CD14-positive monocyte (primary cell): ENCODE measurements at regions not wholly inside any gene's neighbourhood (a gene's known extent, or its start where the extent isn't known, plus 50 kb on each side); places are given as distances from the start of the nearest gene placed in this dataset.

Source experiments
- DNase-seq, 3 donors: peaks; one replicate each; pipeline ENCODE4 v3.0.0-alpha.2; 2011 to 2022
- H2AFZ ChIP-seq: 2 replicates; pipeline ENCODE4 v1.6.0; 2012; ENCODE audit warnings: mild to moderate bottlenecking, low read depth, low read length, inconsistent platforms; ENCODE audit not compliant: insufficient read depth, poor library complexity, severe bottlenecking
- H3K27ac ChIP-seq, 2 donors: 1 replicate in 1 of 2; 2 replicates in 1 of 2; pipeline ENCODE4 v1.5.1; 2012 to 2013; ENCODE audit warnings: low read length in 2 of 2, control low read depth in 1 of 2, inconsistent platforms in 1 of 2, low read depth in 1 of 2, mild to moderate bottlenecking in 1 of 2
- H3K27me3 ChIP-seq, 2 donors: one replicate each; pipeline versions ENCODE4 v1.6.0 to v1.6.1; 2011 to 2013; ENCODE audit warnings: low read length in 2 of 2; ENCODE audit not compliant: control insufficient read depth in 2 of 2, insufficient read depth in 2 of 2
- H3K36me3 ChIP-seq, 2 donors: replicated peaks in 1 of 2; 1 replicate in 1 of 2; 2 replicates in 1 of 2; pipeline versions ENCODE4 v1.5.1 to v1.6.1; 2012 to 2013; ENCODE audit warnings: low read length in 2 of 2, control low read depth in 1 of 2, inconsistent platforms in 1 of 2, mild to moderate bottlenecking in 1 of 2; ENCODE audit not compliant: insufficient read depth in 2 of 2, control insufficient read depth in 1 of 2
- H3K4me1 ChIP-seq, 2 donors: 1 replicate in 1 of 2; 2 replicates in 1 of 2; pipeline versions ENCODE4 v1.5.1 to v1.6.1; 2012 to 2013; ENCODE audit warnings: low read length in 2 of 2, control low read depth in 1 of 2, inconsistent platforms in 1 of 2, mild to moderate bottlenecking in 1 of 2, moderate library complexity in 1 of 2; ENCODE audit not compliant: insufficient read depth in 2 of 2, control insufficient read depth in 1 of 2
- H3K4me2 ChIP-seq: replicated peaks from 2 replicates; pipeline ENCODE3; 2012; ENCODE audit warnings: low read length, moderate library complexity, mild to moderate bottlenecking; ENCODE audit not compliant: poor library complexity, severe bottlenecking; ENCODE audit errors: extremely low read depth
- H3K4me3 ChIP-seq, 3 experiments: fragments of 200-600 bp in 1 of 3; sonication (generic) in 1 of 3; replicated peaks in 1 of 3; 1 replicate in 2 of 3; 2 replicates in 1 of 3; pipeline ENCODE4 v1.5.1; 2011 to 2013; ENCODE audit warnings: low read length in 3 of 3, mild to moderate bottlenecking in 3 of 3, control low read depth in 2 of 3, low read depth in 2 of 3, inconsistent platforms in 1 of 3, moderate library complexity in 1 of 3
- H3K79me2 ChIP-seq: 2 replicates; pipeline ENCODE4 v1.6.0; 2012; ENCODE audit warnings: mild to moderate bottlenecking, control low read depth, inconsistent platforms, low read length, moderate library complexity; ENCODE audit not compliant: insufficient read depth
- H3K9ac ChIP-seq: 2 replicates; pipeline ENCODE4 v1.6.0; 2017; ENCODE audit warnings: low read length, mild to moderate bottlenecking; ENCODE audit not compliant: insufficient read depth, poor library complexity, severe bottlenecking
- H3K9me3 ChIP-seq, 2 donors: replicated peaks in 1 of 2; 1 replicate in 1 of 2; 2 replicates in 1 of 2; pipeline versions ENCODE4 v1.5.1 to v1.6.1; 2012 to 2013; ENCODE audit warnings: low read length in 2 of 2, control low read depth in 1 of 2; ENCODE audit not compliant: control insufficient read depth in 1 of 2, insufficient read depth in 1 of 2
- H4K20me1 ChIP-seq: 2 replicates; pipeline ENCODE4 v1.6.0; 2012; ENCODE audit warnings: mild to moderate bottlenecking, low read length, control low read depth, moderate library complexity; ENCODE audit not compliant: insufficient read depth
- H3K27ac Mint-ChIP-seq, 7 donors: one replicate each; pipeline ENCODE4 v1.8.0; 2020; ENCODE audit warnings: mild to moderate bottlenecking in 7 of 7, mixed read lengths in 7 of 7, moderate library complexity in 6 of 7, inconsistent platforms in 2 of 7
- H3K27me3 Mint-ChIP-seq, 3 donors: one replicate each; pipeline ENCODE4 v1.8.0; 2021 to 2022; ENCODE audit warnings: low read depth in 3 of 3, mild to moderate bottlenecking in 3 of 3, mixed read lengths in 3 of 3, moderate library complexity in 3 of 3, inconsistent platforms in 1 of 3
- H3K36me3 Mint-ChIP-seq, 2 donors: one replicate each; pipeline ENCODE4 v1.8.0; 2020; ENCODE audit warnings: mixed read lengths in 2 of 2, inconsistent platforms in 1 of 2, mild to moderate bottlenecking in 1 of 2
- H3K4me1 Mint-ChIP-seq: one replicate; pipeline ENCODE4 v1.8.0; 2020; ENCODE audit warnings: mild to moderate bottlenecking, mixed read lengths
- H3K4me3 Mint-ChIP-seq, 2 donors: one replicate each; pipeline ENCODE4 v1.8.0; 2020; ENCODE audit warnings: mild to moderate bottlenecking in 2 of 2, mixed read lengths in 2 of 2, moderate library complexity in 1 of 2
- H3K9me3 Mint-ChIP-seq, 7 donors: one replicate each; pipeline ENCODE4 v1.8.0; 2020 to 2022; ENCODE audit warnings: mixed read lengths in 7 of 7, mild to moderate bottlenecking in 6 of 7, moderate library complexity in 6 of 7, inconsistent platforms in 2 of 7
- WGBS: methylation state at CpG from one replicate; pipeline ENCODE4 v1.1.5; 2013; ENCODE audit warnings: missing lambda C conversion rate; ENCODE audit not compliant: insufficient coverage; 5-methylcytosine and 5-hydroxymethylcytosine counted together
- intact Hi-C, 2 donors: fragments of 100-400 bp; cut with micrococcal nuclease; formaldehyde crosslinking; loops; one replicate each; pipeline versions ENCODE4 v1.15.0 to v1.15.1; 2023
- TF ChIP-seq, protein P1 (sequence below): fragments of 200-600 bp; IDR thresholded peaks from one replicate; pipeline ENCODE4 v1.8.0; 2022; ENCODE audit warnings: antibody characterized with exemption, mild to moderate bottlenecking

DNA sequence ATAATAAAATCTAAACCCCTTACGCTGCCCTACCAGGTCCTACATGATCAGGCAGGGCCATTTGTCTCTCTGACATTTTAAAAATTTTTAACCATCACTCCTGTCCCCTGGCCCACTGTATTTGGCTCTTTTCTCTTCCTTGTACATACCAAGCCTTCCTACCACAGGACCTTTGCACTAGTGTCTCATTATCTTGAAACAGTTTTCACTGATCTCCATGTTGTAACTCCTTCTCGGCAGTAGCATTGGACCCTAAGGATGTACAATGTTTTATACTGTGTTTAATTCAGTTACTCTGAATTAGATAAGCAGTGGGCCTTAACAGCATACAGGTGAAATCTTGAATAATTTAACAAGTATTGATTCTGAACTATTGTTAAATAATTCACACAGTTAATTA is 330.7 kb downstream of the UTRN start:
- no peak overlapping the region for H3K27ac ChIP-seq
- TF ChIP-seq, protein P1, sequence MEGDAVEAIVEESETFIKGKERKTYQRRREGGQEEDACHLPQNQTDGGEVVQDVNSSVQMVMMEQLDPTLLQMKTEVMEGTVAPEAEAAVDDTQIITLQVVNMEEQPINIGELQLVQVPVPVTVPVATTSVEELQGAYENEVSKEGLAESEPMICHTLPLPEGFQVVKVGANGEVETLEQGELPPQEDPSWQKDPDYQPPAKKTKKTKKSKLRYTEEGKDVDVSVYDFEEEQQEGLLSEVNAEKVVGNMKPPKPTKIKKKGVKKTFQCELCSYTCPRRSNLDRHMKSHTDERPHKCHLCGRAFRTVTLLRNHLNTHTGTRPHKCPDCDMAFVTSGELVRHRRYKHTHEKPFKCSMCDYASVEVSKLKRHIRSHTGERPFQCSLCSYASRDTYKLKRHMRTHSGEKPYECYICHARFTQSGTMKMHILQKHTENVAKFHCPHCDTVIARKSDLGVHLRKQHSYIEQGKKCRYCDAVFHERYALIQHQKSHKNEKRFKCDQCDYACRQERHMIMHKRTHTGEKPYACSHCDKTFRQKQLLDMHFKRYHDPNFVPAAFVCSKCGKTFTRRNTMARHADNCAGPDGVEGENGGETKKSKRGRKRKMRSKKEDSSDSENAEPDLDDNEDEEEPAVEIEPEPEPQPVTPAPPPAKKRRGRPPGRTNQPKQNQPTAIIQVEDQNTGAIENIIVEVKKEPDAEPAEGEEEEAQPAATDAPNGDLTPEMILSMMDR: no peak
- peaks cover 11% of the 10 kb centered on the region in 2 donors for H3K36me3 Mint-ChIP-seq
- no peak overlapping the region for H3K4me3 Mint-ChIP-seq
- H3K4me1 Mint-ChIP-seq: no peaks in the 10 kb centered on the region
- no peak for DNase-seq
- no peaks in the 10 kb centered on the region for H3K36me3 ChIP-seq
- peak overlapping the region in 1 of 7 donors; percentile 7 for H3K27ac Mint-ChIP-seq
- H3K27me3 Mint-ChIP-seq: no peaks in the 10 kb centered on the region
- H3K9me3 ChIP-seq: no peaks in the 10 kb centered on the region
- no peak overlapping the region for H2AFZ ChIP-seq
- no peak overlapping the region for H3K4me2 ChIP-seq
- H4K20me1 ChIP-seq: no peaks in the 10 kb centered on the region
- no peaks in the 10 kb centered on the region for H3K27me3 ChIP-seq
- H3K9me3 Mint-ChIP-seq: no peaks in the 10 kb centered on the region
- intact Hi-C loops: no loop called here
- no peaks in the 10 kb centered on the region for H3K79me2 ChIP-seq
- no peaks in the 10 kb centered on the region for H3K4me1 ChIP-seq
- 100% methylated on average over 1 of the region's 2 CpGs for WGBS
- H3K9ac ChIP-seq: no peak overlapping the region
- H3K4me3 ChIP-seq: no peak overlapping the region

DNA sequence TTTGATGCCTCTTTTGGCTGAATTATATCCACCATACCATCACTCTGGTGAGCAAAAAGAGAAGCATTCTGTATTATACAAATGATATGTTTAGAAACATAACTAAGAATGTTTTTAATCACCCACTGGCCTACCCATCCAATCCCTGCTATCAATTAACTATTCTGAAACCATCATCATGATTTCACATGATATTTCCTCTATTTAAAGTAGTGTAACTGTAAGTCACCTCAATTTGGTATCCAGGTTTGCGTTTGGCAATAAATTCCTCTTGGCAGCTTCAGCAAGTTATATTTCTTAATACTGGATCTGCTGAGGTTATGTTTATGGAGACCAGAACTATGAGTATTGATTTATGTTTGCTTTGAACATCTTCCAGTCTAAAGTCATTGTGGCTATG is 332.1 kb downstream of the UTRN start:
- H3K9ac ChIP-seq: no peak overlapping the region
- DNase-seq: no peak
- Mint-ChIP-seq H3K27ac (no peak overlapping the region), H3K36me3 (peaks cover 11% of the 10 kb centered on the region in 2 donors), H3K9me3 (peaks cover 0 to 2% (median 0%) of the 10 kb centered on the region in 7 donors), H3K4me3 (no peak overlapping the region), H3K4me1 (peaks cover 1% of the 10 kb centered on the region), H3K27me3 (no peaks in the 10 kb centered on the region)
- WGBS: 60% methylated on average over 1 of the region's 1 CpG
- H2AFZ ChIP-seq: no peak overlapping the region
- intact Hi-C loops: no loop called here
- H3K4me2 ChIP-seq: no peak overlapping the region
- TF ChIP-seq, protein P1: no peak
- H4K20me1 ChIP-seq: no peaks in the 10 kb centered on the region
- H3K9me3 ChIP-seq: no peaks in the 10 kb centered on the region
- peaks cover 3% of the 10 kb centered on the region for H3K79me2 ChIP-seq
- no peaks in the 10 kb centered on the region for H3K4me1 ChIP-seq
- no peaks in the 10 kb centered on the region for H3K36me3 ChIP-seq
- H3K27ac ChIP-seq: no peak overlapping the region
- H3K4me3 ChIP-seq: no peak overlapping the region
- H3K27me3 ChIP-seq: no peaks in the 10 kb centered on the region
